HG03039 (cell line): ENCODE measurements at regions not wholly inside any gene's neighbourhood (a gene's known extent, or its start where the extent isn't known, plus 50 kb on each side); places are given as distances from the start of the nearest gene placed in this dataset.

Experiments
- ATAC-seq: cut with Tn5 transposase; IDR thresholded peaks from one replicate; pipeline ENCODE4 v1.9.1; 2021; ENCODE audit warnings: mild to moderate bottlenecking, moderate library complexity; ENCODE audit not compliant: unreplicated experiment

GRCh38 chr4:138927072-138927471 is 88.5 kb upstream of the NOCT start:
- ATAC-seq: no peak

DNA sequence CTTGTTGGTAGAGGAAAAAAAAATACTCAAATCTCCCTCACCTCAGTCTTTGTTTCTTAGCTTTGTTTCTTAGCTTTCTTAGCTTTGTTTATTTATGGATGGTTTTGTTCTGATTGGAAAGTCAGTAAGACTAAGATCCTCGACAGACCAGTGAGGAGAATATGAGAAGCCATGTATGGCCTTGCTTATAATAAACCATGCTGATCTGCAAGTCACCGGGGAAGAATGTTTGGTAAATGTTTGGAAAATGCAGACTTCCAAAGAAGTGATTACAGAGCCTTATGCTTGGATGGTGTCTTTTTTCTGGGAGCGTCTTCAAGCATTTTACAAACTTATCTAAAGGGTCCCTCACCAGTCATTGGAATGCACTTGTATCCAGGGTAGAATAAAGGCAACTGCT is 90.1 kb upstream of the NOCT start:
- no peak for ATAC-seq

- peak; percentile 71 for ATAC-seq
These were observed 96.3 kb upstream of the NOCT start for GRCh38 chr4:138919094-138919936.

DNA sequence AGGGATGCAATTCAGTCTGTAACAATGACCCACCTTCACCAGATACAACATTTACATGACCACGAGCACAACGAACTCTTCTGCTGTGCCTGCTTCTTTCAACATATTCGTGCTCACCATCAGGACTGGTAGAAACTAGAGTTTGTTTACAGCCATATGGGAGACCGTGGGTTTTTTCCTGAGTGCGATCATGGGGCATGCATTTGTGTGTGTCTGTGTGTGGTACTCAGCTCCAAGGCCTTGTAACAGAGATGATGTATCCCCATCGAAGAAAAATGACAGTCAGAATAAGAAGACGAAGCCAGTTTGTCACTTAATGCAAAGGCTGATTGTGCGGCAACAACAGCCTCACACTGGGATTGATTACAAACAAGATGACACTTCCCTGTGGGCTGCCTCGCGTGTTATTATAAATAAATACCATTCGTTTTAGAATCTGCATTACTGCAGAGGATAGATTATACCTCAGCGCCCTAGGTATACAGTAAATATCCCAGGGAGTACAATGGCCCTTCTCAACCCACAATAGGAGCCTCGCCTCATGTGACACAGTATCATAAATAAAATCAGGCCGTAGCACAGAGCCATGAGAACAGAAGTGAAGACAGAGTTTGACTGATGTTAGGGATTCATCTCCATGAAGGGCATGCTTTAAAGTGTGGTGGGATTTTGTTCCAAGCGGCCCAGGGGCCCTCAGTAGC is 97.3 kb upstream of the NOCT start:
- no peak for ATAC-seq

DNA sequence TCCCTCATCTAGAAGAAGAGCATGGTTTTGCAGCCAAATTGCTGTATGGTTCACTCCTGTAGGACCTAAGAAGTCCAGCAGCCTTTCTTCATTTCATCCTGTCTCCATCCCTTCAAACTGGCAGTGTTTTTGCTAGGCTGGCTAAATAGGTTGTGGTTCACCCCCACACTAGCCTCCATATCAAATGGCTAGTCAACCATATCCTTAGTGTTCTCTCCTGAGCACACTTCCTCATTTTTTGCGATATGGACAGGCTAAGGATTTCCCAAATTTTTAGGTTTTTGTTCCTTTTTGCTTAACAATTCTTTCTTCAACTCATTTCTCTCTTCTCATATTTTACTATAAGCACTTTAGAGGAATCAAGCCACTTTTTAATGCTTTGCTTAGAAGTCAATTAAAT is 98.8 kb upstream of the NOCT start:
- ATAC-seq: no peak

- no peak for ATAC-seq
These were observed 99.8 kb upstream of the NOCT start for GRCh38 chr4:138915756-138916155.

GRCh38 chr4:138912704-138913340 is 102.8 kb upstream of the NOCT start:
- no peak for ATAC-seq

GRCh38 chr4:138911909-138912703 is 103.5 kb upstream of the NOCT start:
- ATAC-seq: no peak

DNA sequence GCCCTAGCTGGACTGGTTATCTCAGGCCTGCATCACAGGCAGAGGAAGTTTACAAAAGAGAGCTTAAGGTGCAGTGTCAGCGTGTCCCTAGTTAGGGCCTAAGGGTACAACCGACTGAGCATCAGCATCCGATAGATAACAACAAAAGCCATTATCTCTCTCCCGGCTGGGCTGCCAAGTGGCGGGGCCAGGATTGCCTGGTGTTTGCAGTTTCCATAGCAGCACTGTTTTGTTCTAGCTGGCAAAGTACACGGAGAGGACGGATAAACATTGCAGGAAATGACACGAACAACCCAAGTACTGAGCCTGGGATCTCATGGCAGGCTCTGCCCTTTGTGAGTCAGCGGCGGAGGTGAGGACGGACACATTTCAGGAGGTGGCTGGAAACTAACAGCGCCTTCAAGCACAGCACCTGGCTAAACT is 104.7 kb upstream of the NOCT start:
- ATAC-seq: no peak

DNA sequence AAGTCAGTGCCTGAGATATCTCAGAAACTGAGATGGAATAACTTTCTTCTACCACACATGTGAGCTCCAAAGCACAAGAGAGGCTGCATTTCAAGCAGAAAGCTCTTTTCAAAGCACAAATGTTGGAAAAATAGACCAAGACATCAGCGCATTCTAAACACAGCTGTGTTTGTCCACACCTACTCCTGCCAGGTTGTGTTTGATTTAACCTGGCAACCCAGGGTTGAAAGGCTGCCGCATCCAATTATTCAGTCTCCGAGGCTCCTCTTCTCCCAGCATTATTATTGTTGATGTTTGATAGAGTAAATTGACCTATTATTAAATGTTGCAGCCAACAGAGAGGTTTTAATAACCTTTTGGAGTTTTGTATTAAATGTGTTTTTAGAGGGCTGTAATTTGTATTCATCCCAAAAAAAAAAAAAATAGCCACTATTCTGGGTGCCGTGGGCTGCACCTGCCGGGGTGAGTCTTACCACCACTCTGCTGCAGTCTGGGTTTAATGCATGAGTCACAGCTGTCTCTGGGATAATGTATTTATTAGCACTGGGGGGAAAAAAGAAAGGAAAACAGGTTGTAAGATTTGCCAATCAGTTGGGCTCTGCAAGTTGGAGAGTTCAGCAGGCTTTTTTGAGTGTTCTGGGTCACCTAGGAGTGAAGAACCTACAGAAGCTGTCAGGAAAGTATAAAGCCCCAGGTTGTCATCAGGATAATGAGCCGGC is 105.2 kb upstream of the NOCT start:
- no peak for ATAC-seq

DNA sequence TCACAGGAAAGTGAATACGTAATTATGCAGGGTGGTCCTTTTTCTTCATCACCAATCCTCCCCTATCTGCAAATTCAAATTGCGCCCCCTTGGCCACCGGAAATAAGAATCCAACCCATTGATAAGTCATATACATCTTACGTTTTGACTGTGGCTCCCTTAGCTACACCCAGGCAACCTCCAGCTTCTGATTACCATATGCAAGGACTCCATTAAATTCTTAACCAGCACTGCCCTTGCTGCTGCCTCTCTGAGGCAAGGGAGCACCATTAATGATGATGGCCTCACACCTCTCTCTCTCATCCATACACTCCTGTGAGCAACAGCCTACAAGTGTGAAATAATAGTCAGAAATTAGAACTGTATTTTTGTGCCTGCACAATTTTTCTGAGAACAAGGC is 106.0 kb upstream of the NOCT start:
- no peak for ATAC-seq

DNA sequence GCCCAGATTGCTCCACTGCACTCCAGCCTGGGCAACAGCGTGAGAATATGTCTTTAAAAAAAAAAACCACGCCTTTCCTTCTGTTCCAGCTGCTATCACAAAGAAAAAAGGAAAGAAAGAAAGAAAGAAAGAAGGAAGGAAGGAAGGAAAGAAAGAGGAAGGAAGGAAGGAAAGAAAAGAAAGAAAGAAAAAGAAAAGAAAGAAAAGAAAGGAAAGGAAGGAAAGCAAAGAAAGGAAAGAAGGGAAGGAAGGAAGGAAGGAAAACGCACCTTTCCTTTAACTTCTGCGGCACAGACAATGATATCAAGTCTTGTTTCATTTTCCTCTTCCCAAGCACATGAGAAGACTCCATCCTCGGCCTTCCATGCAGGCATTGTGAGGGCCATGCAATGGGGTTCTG is 107.4 kb upstream of the NOCT start:
- ATAC-seq: no peak

- ATAC-seq: no peak
These were observed 108.4 kb upstream of the NOCT start for GRCh38 chr4:138907174-138907573.

DNA sequence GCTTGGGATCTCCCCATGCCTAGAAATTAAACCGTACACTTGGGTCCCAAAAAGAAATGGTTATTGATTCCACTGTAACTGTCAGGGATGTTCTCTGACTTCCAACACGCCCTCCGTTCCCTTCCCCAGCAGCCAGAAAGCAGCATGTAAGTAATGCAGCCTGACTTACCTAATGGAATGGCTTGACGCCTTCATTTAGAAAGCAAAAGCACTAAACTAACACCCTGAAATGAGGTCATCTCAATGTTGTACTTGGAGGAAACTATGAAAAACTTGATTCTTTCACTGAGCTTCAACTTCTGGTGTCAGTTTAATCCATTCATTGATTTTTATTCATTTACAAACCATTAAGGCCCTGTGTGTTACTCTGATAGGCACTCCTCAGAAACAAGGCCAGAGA is 110.8 kb upstream of the NOCT start:
- ATAC-seq: no peak

GRCh38 chr4:138903185-138903584 is 112.4 kb upstream of the NOCT start:
- ATAC-seq: no peak

- no peak for ATAC-seq
These were observed 112.9 kb upstream of the NOCT start for GRCh38 chr4:138902705-138903104.

GRCh38 chr4:138901177-138901576 is 114.4 kb upstream of the NOCT start:
- ATAC-seq: no peak

DNA sequence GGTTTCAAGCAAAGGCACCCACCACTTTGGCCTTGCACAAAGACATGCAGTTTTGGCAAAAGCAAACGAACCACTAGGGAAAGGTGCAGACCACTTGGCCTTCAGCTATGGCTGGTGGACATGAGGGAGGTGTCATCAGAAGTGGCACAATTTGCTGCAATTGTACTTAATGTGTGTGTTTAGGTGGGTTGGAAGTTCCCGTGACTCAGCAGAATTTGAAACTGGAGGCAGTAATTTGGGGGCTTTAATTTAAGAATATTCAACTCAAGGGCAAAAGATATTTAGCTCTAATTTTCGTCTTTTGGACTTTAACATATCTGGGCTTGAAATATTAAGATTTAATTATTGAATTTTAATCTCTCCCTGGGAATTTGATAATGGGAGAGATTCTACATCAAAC is 115.6 kb upstream of the NOCT start:
- no peak for ATAC-seq

GRCh38 chr4:138898282-138898681 is 117.3 kb upstream of the NOCT start:
- ATAC-seq: no peak

GRCh38 chr4:138897811-138898226 is 117.8 kb upstream of the NOCT start:
- no peak for ATAC-seq
